ENCODE measurements at regions not wholly inside any gene's neighbourhood (a gene's known extent, or its start where the extent isn't known, plus 50 kb on each side); places are given as distances from the start of the nearest gene placed in this dataset.
A peak's percentile ranks its signal among the peaks of the same experiment; 100 is the strongest.

GRCh38 chr6:144951730-144952437 lies 666.7 kb downstream of the UTRN start:
- no peak overlapping the region for H3K23ac ChIP-seq (ENCODE audit: insufficient read length, low read depth, low read length)
- H2BK120ac ChIP-seq (ENCODE audit: low read depth, low read length, poor library complexity, severe bottlenecking) = no peak overlapping the region
- H3K79me1 ChIP-seq (ENCODE audit: insufficient read depth, low read depth, low read length, poor library complexity, severe bottlenecking) = no peaks in the 10 kb centered on the region
- peak; percentile 39; the same call in 2 of the 3 replicates for TF ChIP-seq CTCF (conservative IDR thresholded peaks at IDR 0.05)
- H3K56ac ChIP-seq (ENCODE audit: insufficient read length, low read depth, low read length) = no peak overlapping the region
- H3K4me2 ChIP-seq (ENCODE audit: insufficient read depth, insufficient read length, low read length) = peak overlapping the region; percentile 62
- H3K18ac ChIP-seq (ENCODE audit: insufficient read length, low read depth, low read length) = no peak overlapping the region
- H2BK5ac ChIP-seq (ENCODE audit: insufficient read length, low read length) = no peak overlapping the region
- H3K23me2 ChIP-seq (ENCODE audit: insufficient read length, low read depth, low read length, poor library complexity, severe bottlenecking) = no peaks in the 10 kb centered on the region
- no peak overlapping the region for H2AFZ ChIP-seq (ENCODE audit: low read length)
- H3K4ac ChIP-seq (ENCODE audit: low read depth, low read length) = no peak overlapping the region
- no peak overlapping the region for H3K14ac ChIP-seq (ENCODE audit: insufficient read depth, low read length)
- Mint-ChIP-seq H3K27ac (peak overlapping the region in 1 of 3 experiments; percentile 72; a peak in 2 of 7 replicates), H3K4me3 (no peak overlapping the region), H3K4me1 (peaks cover 49 to 53% of the 10 kb centered on the region in 2 experiments), H3K36me3 (ENCODE audit: insufficient read depth in 1 of 3, low read depth in 3 of 3) (peaks cover 0 to 22% (median 12%) of the 10 kb centered on the region in 3 experiments; a peak in 6 of 7 replicates), H3K9me3 (peaks cover 6 to 7% of the 10 kb centered on the region in 2 experiments), H3K27me3 (ENCODE audit: low read depth) (no peaks in the 10 kb centered on the region)
- no peaks in the 10 kb centered on the region for H3K9me3 ChIP-seq (ENCODE audit: control insufficient read depth, low read depth, low read length)
- H4K91ac ChIP-seq (ENCODE audit: insufficient read length, low read depth, low read length) = no peak overlapping the region
- no peaks in the 10 kb centered on the region for H3K27me3 ChIP-seq (ENCODE audit: insufficient read depth, low read length)
- no peak overlapping the region for H3T11ph ChIP-seq (ENCODE audit: low read length)
- no peak overlapping the region for H2BK12ac ChIP-seq (ENCODE audit: insufficient read length, low read depth, low read length)
- no peaks in the 10 kb centered on the region for H4K20me1 ChIP-seq (ENCODE audit: control insufficient read depth, insufficient read depth, insufficient read length)
- no peak overlapping the region for H4K8ac ChIP-seq (replicated peaks; ENCODE audit: insufficient read length, low read depth, low read length)
- peaks cover 4% of the 10 kb centered on the region; the same call in 1 of the 2 replicates for H3K4me1 ChIP-seq (ENCODE audit: insufficient read depth, low read length)
- H3K27ac ChIP-seq (ENCODE audit: insufficient read length, low read depth, low read length) = no peak overlapping the region
- no peak overlapping the region for H4K5ac ChIP-seq (ENCODE audit: insufficient read length, low read depth, low read length)
- H2AK5ac ChIP-seq (ENCODE audit: insufficient read length, low read length) = no peak overlapping the region
- no CpG with 5 or more reads among the region's 3 CpGs for WGBS (ENCODE audit: extremely low coverage, insufficient read length, low lambda C conversion rate)
- DNase-seq = no peak
- no peaks in the 10 kb centered on the region for H3K79me2 ChIP-seq (ENCODE audit: insufficient read depth, low read length)
- no peak overlapping the region for H3K9ac ChIP-seq (ENCODE audit: extremely low read depth, insufficient read length, low read length)
- H2BK15ac ChIP-seq (ENCODE audit: low read depth, low read length) = no peak overlapping the region
- H2BK20ac ChIP-seq (ENCODE audit: low read depth, low read length, poor library complexity, severe bottlenecking) = peak overlapping the region; percentile 93

Measured in H9 (cell line).